Liver (tissue), 8 donors: ENCODE measurements at regions not wholly inside any gene's neighbourhood (a gene's known extent, or its start where the extent isn't known, plus 50 kb on each side); places are given as distances from the start of the nearest gene placed in this dataset.

Experiments
- DNase-seq: peaks from one replicate; pipeline ENCODE4 v3.0.0-alpha.2; 2017; ENCODE audit warnings: low spot score
- H3K27ac ChIP-seq, 2 donors: one replicate each; pipeline ENCODE4 v1.7.0; 2013; ENCODE audit warnings: inconsistent platforms in 2 of 2, low read length in 2 of 2, control low read depth in 1 of 2, low read depth in 1 of 2, mild to moderate bottlenecking in 1 of 2
- H3K27me3 ChIP-seq, 4 donors: one replicate each; pipeline versions ENCODE4 v1.6.1 to v1.7.0; 2013; ENCODE audit warnings: low read length in 3 of 4, inconsistent platforms in 1 of 4, mild to moderate bottlenecking in 1 of 4, moderate library complexity in 1 of 4; ENCODE audit not compliant: control insufficient read depth in 4 of 4, insufficient read depth in 4 of 4
- H3K36me3 ChIP-seq, 4 donors: one replicate each; pipeline versions ENCODE4 v1.6.1 to v1.7.0; 2013; ENCODE audit warnings: low read length in 3 of 4, mild to moderate bottlenecking in 3 of 4, low read depth in 1 of 4, moderate library complexity in 1 of 4; ENCODE audit not compliant: control insufficient read depth in 4 of 4, insufficient read depth in 3 of 4
- H3K4me1 ChIP-seq, 4 donors: one replicate each; pipeline versions ENCODE4 v1.6.1 to v1.7.0; 2013; ENCODE audit warnings: low read length in 3 of 4, mild to moderate bottlenecking in 3 of 4, moderate library complexity in 1 of 4; ENCODE audit not compliant: control insufficient read depth in 4 of 4, insufficient read depth in 4 of 4
- H3K4me3 ChIP-seq, 3 donors: one replicate each; pipeline versions ENCODE4 v1.6.1 to v1.7.0; 2013; ENCODE audit warnings: low read length in 3 of 3, control low read depth in 1 of 3, low read depth in 1 of 3, mild to moderate bottlenecking in 1 of 3
- H3K9ac ChIP-seq, 2 donors: one replicate each; pipeline ENCODE4 v1.7.0; 2013; ENCODE audit warnings: low read length in 2 of 2, mild to moderate bottlenecking in 2 of 2, moderate library complexity in 2 of 2, control low read depth in 1 of 2, low read depth in 1 of 2
- H3K9me3 ChIP-seq, 4 donors: one replicate each; pipeline versions ENCODE4 v1.6.1 to v1.7.0; 2013; ENCODE audit warnings: low read length in 3 of 4; ENCODE audit not compliant: control insufficient read depth in 4 of 4
- ATF3 ChIP-seq: IDR thresholded peaks from 2 replicates; pipeline ENCODE4 v1.6.1; 2016; ENCODE audit warnings: antibody characterized with exemption
- EGR1 ChIP-seq, 2 donors: IDR thresholded peaks; 2 replicates each; pipeline ENCODE4 v1.6.1; 2016 to 2018; ENCODE audit warnings: antibody characterized with exemption in 2 of 2, low read depth in 2 of 2
- FOXA1 ChIP-seq: IDR thresholded peaks from 2 replicates; pipeline ENCODE4 v1.6.1; 2016; ENCODE audit warnings: antibody characterized with exemption
- FOXA2 ChIP-seq: IDR thresholded peaks from 2 replicates; pipeline ENCODE4 v1.6.1; 2016; ENCODE audit warnings: antibody characterized with exemption
- GABPA ChIP-seq, 2 donors: IDR thresholded peaks in 1 of 2; conservative IDR thresholded peaks in 1 of 2; 2 replicates each; pipeline ENCODE4 v1.6.1; 2016; ENCODE audit warnings: antibody characterized with exemption in 2 of 2, mild to moderate bottlenecking in 1 of 2, moderate library complexity in 1 of 2
- HNF4A ChIP-seq, 2 donors: conservative IDR thresholded peaks; 2 replicates each; pipeline ENCODE4 v1.6.1; 2016; ENCODE audit warnings: antibody characterized with exemption in 2 of 2, mild to moderate bottlenecking in 2 of 2
- HNF4G ChIP-seq: IDR thresholded peaks from 2 replicates; pipeline ENCODE4 v1.6.1; 2016; ENCODE audit warnings: antibody characterized with exemption
- JUND ChIP-seq, 2 donors: IDR thresholded peaks; 2 replicates each; pipeline ENCODE4 v1.6.1; 2016; ENCODE audit warnings: antibody characterized with exemption in 2 of 2
- MAX ChIP-seq: IDR thresholded peaks from 2 replicates; pipeline ENCODE4 v1.6.1; 2016; ENCODE audit warnings: antibody characterized with exemption
- NR2F2 ChIP-seq: IDR thresholded peaks from 2 replicates; pipeline ENCODE4 v1.6.1; 2016; ENCODE audit warnings: antibody characterized with exemption
- RAD21 ChIP-seq, 2 donors: IDR thresholded peaks; 2 replicates each; pipeline ENCODE4 v1.6.1; 2016; ENCODE audit warnings: antibody characterized with exemption in 2 of 2, mild to moderate bottlenecking in 2 of 2
- REST ChIP-seq: IDR thresholded peaks from 2 replicates; pipeline ENCODE4 v1.6.1; 2016; ENCODE audit warnings: antibody characterized with exemption, mild to moderate bottlenecking
- RXRA ChIP-seq, 2 donors: IDR thresholded peaks; 2 replicates each; pipeline ENCODE4 v1.6.1; 2017 to 2018; ENCODE audit warnings: antibody characterized with exemption in 2 of 2, mild to moderate bottlenecking in 1 of 2
- SP1 ChIP-seq: IDR thresholded peaks from 2 replicates; pipeline ENCODE4 v1.6.1; 2018; ENCODE audit warnings: antibody characterized with exemption, mild to moderate bottlenecking
- TAF1 ChIP-seq: conservative IDR thresholded peaks from 2 replicates; pipeline ENCODE4 v1.6.1; 2016; ENCODE audit warnings: antibody characterized with exemption, mild to moderate bottlenecking
- YY1 ChIP-seq: IDR thresholded peaks from 2 replicates; pipeline ENCODE4 v1.6.1; 2016; ENCODE audit warnings: antibody characterized with exemption, mild to moderate bottlenecking
- WGBS: extraction: QIAGEN DNeasy Blood & Tissue Kit; methylation state at CpG from one replicate; pipeline ENCODE4 v1.1.7; 2013; 5-methylcytosine and 5-hydroxymethylcytosine counted together
- TF ChIP-seq, protein P1 (sequence below): IDR thresholded peaks from 2 replicates; pipeline ENCODE4 v1.6.1; 2016; ENCODE audit warnings: antibody characterized with exemption
- TF ChIP-seq, protein P2 (sequence below): fragments of 150-350 bp; IDR thresholded peaks from 2 replicates; pipeline ENCODE4 v1.5.1; 2017; ENCODE audit warnings: improper control_type of control experiment, low read depth, low read length; ENCODE audit not compliant: missing input control
- donor health status: healthy.
- donor health status: healthy.
- donor health status: healthy.
- donor health status: healthy.
- donor health status: healthy.

GRCh38 chr1:55981010-55981650, 598.2 kb downstream of the PLPP3 start:
- Histone ChIP-seq H3K9me3 (no peaks in the 10 kb centered on the region), H3K4me1 (no peaks in the 10 kb centered on the region), H3K27ac (no peak overlapping the region), H3K27me3 (no peaks in the 10 kb centered on the region), H3K36me3 (no peaks in the 10 kb centered on the region), H3K9ac (no peak overlapping the region), H3K4me3 (no peak overlapping the region)
- 96% methylated on average over 2 of the region's 2 CpGs for WGBS
- TF ChIP-seq RAD21 (IDR thresholded peaks at IDR 0.05) = no peak
- TF ChIP-seq MAX = no peak
- TF ChIP-seq YY1 = no peak
- TF ChIP-seq NR2F2 = no peak
- no peak for TF ChIP-seq HNF4G
- TF ChIP-seq RXRA (IDR thresholded peaks at IDR 0.05) = no peak
- TF ChIP-seq JUND (IDR thresholded peaks at IDR 0.05) = no peak
- TF ChIP-seq HNF4A (conservative IDR thresholded peaks at IDR 0.05) = no peak
- no peak for TF ChIP-seq FOXA2
- TF ChIP-seq, protein P1, sequence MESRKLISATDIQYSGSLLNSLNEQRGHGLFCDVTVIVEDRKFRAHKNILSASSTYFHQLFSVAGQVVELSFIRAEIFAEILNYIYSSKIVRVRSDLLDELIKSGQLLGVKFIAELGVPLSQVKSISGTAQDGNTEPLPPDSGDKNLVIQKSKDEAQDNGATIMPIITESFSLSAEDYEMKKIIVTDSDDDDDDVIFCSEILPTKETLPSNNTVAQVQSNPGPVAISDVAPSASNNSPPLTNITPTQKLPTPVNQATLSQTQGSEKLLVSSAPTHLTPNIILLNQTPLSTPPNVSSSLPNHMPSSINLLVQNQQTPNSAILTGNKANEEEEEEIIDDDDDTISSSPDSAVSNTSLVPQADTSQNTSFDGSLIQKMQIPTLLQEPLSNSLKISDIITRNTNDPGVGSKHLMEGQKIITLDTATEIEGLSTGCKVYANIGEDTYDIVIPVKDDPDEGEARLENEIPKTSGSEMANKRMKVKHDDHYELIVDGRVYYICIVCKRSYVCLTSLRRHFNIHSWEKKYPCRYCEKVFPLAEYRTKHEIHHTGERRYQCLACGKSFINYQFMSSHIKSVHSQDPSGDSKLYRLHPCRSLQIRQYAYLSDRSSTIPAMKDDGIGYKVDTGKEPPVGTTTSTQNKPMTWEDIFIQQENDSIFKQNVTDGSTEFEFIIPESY = no peak
- TF ChIP-seq, protein P2, sequence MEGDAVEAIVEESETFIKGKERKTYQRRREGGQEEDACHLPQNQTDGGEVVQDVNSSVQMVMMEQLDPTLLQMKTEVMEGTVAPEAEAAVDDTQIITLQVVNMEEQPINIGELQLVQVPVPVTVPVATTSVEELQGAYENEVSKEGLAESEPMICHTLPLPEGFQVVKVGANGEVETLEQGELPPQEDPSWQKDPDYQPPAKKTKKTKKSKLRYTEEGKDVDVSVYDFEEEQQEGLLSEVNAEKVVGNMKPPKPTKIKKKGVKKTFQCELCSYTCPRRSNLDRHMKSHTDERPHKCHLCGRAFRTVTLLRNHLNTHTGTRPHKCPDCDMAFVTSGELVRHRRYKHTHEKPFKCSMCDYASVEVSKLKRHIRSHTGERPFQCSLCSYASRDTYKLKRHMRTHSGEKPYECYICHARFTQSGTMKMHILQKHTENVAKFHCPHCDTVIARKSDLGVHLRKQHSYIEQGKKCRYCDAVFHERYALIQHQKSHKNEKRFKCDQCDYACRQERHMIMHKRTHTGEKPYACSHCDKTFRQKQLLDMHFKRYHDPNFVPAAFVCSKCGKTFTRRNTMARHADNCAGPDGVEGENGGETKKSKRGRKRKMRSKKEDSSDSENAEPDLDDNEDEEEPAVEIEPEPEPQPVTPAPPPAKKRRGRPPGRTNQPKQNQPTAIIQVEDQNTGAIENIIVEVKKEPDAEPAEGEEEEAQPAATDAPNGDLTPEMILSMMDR = no peak
- TF ChIP-seq TAF1 = no peak
- TF ChIP-seq FOXA1 = no peak
- no peak for TF ChIP-seq SP1
- TF ChIP-seq GABPA (IDR thresholded peaks at IDR 0.05 in 1 of 2, conservative IDR thresholded peaks at IDR 0.05 in 1 of 2) = no peak
- TF ChIP-seq REST = no peak
- no peak for DNase-seq

DNA sequence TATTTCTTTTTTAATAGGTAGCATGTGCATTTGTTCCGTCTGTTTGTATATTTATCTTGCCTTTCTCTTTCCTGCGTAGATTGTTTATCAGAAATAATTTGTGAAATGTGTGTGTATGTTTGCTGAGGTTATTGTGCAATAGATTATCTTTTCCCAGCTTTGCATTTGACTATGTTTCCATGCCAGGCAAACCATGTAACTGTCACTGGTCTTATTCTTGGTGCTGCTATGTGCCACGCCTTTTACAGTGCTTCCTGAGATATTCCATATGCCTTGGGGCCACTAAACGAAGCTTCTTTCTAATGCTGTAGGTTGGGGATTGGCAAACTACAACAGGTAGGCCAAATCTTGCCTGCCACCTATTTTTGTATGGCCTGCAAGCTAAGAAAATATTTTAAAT, 598.8 kb downstream of the PLPP3 start:
- Histone ChIP-seq H3K27ac (no peak overlapping the region), H3K4me1 (no peaks in the 10 kb centered on the region), H3K27me3 (no peaks in the 10 kb centered on the region), H3K4me3 (no peak overlapping the region), H3K36me3 (no peaks in the 10 kb centered on the region), H3K9me3 (no peaks in the 10 kb centered on the region), H3K9ac (no peak overlapping the region)
- 60% methylated on average over 4 of the region's 4 CpGs for WGBS
- no peak for DNase-seq
- TF ChIP-seq, protein P2 = no peak
- TF ChIP-seq GABPA (IDR thresholded peaks at IDR 0.05 in 1 of 2, conservative IDR thresholded peaks at IDR 0.05 in 1 of 2) = no peak
- no peak for TF ChIP-seq MAX
- no peak for TF ChIP-seq RAD21 (IDR thresholded peaks at IDR 0.05)
- TF ChIP-seq ATF3 = no peak
- no peak for TF ChIP-seq HNF4A (conservative IDR thresholded peaks at IDR 0.05)
- TF ChIP-seq FOXA1 = no peak
- TF ChIP-seq, protein P1 = no peak
- no peak for TF ChIP-seq YY1
- no peak for TF ChIP-seq EGR1 (IDR thresholded peaks at IDR 0.05; ENCODE audit: low read depth in 2 of 2)
- no peak for TF ChIP-seq SP1
- no peak for TF ChIP-seq RXRA (IDR thresholded peaks at IDR 0.05)
- no peak for TF ChIP-seq NR2F2
- no peak for TF ChIP-seq JUND (IDR thresholded peaks at IDR 0.05)
